B cell (primary cell): ENCODE measurements at regions not wholly inside any gene's neighbourhood (a gene's known extent, or its start where the extent isn't known, plus 50 kb on each side); places are given as distances from the start of the nearest gene placed in this dataset.

Experiments
- EZH2 ChIP-seq: IDR thresholded peaks from 2 replicates; pipeline ENCODE4 v1.6.1; 2012; ENCODE audit warnings: borderline replicate concordance, low read depth, mild to moderate bottlenecking, moderate library complexity, low read length; ENCODE audit not compliant: insufficient read depth, poor library complexity, severe bottlenecking
- TF ChIP-seq, protein P1 (sequence below): fragments of 200-600 bp; IDR thresholded peaks from one replicate; pipeline ENCODE4 v1.8.0; 2022; ENCODE audit warnings: antibody characterized with exemption, mild to moderate bottlenecking

DNA sequence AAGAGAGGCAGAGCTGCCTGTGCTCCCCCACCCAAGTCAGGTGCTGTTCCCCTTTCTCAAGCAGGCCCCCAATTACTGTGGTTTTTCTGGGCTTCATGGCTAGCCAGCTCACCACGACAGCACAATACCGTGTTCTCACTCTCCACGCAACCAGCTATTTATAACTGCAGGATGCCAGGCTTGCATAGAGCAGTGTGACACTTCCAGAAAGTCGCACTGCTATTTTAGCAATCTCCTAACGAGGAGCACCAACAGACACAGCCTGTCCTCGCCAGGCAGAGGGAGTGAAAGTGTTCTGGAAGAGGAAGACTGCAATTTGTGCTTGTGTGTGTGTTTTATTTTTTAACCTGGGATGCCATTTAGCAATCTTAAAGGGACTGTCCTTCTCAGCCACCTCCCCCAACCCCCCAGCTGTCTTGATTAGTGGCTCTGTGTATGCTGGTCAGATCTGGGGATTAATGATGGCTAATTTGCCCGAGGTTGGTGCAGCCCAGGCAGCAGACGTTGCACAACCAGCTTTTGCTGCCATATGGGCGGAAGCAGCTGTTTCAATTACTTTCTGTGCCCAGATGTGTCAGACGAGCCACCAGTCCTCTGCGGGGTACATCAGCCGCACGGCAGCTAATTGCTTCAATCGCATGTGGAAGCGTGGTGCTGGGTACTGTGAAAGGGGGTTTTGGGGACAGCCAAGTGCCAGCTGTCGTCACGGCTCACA lies 268.0 kb upstream of the ARRDC4 start:
- TF ChIP-seq, protein P1, sequence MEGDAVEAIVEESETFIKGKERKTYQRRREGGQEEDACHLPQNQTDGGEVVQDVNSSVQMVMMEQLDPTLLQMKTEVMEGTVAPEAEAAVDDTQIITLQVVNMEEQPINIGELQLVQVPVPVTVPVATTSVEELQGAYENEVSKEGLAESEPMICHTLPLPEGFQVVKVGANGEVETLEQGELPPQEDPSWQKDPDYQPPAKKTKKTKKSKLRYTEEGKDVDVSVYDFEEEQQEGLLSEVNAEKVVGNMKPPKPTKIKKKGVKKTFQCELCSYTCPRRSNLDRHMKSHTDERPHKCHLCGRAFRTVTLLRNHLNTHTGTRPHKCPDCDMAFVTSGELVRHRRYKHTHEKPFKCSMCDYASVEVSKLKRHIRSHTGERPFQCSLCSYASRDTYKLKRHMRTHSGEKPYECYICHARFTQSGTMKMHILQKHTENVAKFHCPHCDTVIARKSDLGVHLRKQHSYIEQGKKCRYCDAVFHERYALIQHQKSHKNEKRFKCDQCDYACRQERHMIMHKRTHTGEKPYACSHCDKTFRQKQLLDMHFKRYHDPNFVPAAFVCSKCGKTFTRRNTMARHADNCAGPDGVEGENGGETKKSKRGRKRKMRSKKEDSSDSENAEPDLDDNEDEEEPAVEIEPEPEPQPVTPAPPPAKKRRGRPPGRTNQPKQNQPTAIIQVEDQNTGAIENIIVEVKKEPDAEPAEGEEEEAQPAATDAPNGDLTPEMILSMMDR: no peak
- no peak for TF ChIP-seq EZH2
